ENCODE measurements at regions not wholly inside any gene's neighbourhood (a gene's known extent, or its start where the extent isn't known, plus 50 kb on each side); places are given as distances from the start of the nearest gene placed in this dataset.

DNA sequence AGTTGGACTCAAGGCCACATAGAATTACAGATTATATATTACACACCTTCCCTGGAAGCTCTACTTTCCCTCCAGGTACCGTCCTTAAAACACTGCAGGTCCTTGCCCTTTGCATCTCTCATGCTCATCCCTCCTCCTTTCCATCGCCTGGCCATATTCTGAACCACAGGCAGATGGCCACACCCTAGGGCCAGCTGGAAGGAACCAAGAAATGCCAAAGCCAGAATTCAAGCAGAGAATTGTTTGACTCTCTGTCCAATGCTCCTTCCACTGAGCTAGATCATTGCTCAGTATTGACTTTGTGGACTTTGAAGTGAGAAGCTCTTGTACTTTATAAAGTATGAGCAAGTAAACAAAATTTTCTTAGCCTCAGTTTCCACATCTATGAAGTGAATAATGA lies 170.3 kb upstream of the SLC24A5 start:
- DNase-seq, result no peak

DNA sequence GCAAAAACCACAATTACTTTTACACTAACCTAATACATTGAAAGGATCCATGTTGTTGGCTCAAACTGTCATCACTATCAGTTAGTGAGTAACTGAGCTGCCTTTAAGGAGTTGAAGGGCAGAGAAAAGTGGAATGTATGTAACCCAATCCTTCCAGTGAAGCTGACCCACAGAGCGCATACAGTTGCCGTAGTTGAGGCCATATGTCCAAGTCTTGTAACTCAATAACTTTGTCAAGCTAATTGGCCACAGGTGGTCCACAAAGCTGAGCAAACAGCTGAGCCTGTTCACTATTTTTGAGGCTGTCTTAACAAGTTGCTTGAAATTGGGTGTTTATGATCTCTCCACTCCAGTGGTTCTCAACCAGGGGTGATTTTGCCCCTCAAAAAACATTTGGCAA lies 169.0 kb upstream of the SLC24A5 start:
- no peak for DNase-seq

DNA sequence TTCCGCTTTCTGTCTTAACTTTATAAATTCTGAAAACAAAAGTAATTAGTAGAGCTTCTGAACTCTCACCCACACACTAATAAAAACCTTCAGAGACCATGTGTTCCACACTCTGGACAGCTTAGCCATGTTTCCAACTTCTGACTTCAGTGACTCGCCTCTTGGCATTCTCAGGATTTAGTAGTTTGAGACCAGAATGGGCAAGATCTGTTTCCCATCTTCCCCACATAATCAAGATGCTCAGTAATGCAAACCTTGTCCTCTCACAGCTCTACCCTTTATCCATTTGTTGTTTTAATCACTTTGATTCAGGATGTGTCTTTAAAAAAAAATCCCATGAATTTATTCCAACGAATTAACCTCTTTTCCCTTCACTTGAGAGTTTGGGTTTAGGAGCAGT lies 166.6 kb upstream of the SLC24A5 start:
- no peak for DNase-seq

DNA sequence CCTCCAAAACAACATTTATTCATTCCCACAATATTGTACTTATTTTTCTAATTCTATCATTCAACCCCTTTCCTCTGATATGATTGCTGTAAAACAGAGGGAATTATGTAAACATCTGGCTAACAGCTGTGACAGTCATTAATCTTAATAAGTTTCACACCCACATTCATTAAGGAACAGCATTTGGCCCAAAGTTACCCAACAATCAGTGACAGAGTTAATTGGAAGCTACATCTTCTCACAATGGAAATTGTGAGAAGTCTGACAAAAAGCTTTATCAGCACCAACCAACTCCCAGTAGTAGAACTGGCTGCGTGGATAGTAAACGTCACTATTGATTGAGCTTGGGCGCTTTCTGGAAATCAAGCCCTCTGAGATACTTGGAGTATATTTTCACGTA lies 165.8 kb upstream of the SLC24A5 start:
- DNase-seq, result no peak

DNA sequence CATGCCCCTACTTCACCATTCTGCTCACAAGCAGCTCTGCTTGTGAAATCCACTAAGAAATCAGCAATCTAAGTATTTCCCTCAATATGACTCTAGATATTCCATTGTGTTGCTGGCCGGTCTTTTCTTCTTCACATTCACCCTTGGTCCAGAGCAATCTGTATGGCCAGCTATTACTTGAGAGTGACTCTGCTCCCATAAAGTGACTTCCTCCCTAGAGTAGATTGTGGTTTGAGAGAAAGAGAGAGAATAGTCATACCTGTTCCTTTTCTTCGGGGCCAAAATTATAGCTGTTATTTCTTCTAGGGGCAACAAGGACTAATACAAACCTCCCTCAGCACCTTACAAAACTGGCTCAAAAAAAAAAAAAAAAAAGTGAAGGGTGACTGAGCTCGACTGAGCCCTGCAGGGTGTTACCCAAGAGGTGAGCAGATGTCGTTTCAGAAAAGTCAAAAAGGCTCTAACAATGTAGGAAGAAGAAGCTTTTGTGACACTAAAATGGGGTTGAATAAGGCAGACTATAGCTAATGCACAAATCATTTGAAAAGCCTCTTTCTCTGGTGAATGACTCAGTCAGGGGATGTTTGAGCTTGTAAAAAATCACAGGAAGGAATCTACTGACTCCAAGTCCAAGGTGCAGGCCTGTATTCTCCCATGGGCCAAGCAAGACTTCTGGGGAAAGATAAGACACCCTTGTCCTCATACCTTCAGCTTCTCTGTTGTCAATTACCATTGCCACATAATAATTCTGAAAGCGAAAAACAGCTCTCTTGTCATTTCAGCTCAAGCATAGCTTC lies 161.0 kb upstream of the SLC24A5 start:
- DNase-seq, result no peak

DNA sequence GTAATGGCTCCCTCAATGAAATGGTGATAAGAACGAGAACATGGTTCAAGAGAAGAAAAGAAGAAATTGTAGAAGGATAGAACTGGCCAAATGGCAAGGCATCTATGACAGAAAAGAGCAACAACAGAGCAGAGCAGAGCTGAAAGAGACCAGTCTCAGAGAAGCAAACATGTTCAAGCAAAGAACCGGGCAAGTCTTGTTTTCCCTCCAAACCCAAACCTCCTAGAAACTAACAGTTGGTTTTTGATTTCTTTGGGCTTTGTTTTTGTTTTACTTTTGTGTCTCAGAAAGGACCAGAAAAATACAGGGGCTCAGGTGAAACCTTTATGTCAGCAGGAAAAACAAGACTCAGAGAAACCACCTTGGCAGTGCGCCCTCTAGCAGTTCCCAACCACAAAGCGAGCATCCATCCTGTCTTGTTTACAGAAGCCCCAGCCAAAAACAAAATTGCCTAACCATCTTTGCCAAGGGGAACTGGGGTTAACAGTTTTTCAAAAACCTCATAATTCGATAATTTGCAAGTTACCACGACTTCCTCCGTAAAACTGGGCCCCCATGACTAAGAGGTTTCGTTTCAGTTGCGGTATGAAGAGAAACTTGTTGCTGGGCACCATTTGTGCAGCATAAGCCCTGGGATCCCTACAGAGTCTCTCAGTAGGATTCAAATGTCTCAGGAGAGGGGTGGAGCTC lies 159.2 kb upstream of the SLC24A5 start:
- DNase-seq, result no peak

DNA sequence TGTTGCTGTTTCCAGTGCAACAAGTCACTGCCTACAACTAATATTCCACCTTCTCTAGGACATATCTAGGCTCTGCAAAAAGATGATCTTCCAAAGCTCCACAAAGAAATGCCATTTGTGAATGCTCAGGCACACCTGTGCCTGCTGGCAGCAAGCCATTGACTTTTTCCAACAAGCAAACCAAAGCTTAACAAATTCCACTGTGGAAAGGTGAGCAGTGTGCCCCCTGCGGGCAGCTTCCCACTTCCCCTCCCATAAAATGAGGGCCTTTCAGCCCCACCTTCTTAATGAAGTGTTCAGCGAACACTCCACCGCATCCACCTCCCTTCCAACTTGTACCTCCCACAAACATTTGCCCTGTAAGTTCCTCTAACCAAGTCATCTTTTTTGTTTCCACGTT lies 157.5 kb upstream of the SLC24A5 start:
- no peak for DNase-seq

DNA sequence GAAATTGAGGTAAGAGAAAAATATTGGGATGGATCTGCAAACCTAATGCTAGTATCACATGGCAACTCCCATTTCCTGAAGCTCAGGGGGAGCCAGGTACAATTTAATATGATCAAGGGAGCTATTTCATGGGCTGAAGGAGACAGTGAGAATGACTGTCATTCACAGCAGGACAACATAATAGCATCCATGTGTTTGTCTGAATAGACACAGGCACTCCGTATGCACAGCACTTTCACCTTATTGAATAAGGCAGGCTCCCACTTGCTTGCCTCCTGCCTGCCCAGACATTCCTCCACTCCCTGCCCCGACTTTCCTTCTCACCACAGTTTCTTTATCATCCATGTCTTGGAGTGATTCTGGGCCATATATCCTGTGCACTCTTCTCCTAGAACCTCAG lies 156.6 kb upstream of the SLC24A5 start:
- no peak for DNase-seq

DNA sequence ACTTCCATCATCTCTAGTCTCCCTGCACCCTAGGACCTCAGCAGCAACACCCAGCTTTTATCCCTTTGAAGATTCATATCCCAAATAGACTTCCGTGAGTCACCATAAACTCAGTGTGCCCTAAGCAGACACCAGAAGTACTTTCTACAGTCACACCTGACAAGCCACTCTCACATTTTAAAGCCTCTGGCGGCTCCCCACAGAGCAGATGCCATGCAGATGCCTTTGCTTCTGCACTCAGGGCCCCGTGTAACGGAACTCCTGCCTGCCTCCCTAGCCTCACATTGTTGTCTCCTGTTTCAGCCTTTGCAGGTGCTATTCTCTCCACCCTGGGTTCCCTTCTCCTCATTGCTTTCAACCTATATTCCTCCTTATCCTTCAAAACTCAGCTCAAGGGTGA lies 155.5 kb upstream of the SLC24A5 start:
- DNase-seq, result no peak

DNA sequence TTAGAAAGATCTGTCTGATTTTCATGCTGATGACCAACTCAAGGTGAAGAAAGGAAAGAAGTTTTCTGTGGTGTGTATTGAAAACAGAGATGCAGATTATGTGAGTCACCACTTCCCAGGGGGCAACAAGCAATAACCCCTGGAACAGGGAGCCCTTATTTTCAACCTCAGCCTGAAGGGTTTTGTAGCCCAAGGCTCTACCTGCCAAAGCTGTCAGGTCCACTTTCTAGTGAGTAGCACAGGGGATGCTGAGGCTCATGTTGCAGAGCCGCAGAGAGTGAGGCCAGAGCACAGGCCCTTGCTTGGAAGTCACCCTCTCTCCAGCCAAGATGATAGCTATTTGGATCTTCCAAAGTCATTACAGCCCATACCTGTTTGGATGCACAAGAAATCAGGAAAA lies 152.2 kb upstream of the SLC24A5 start:
- no peak for DNase-seq

DNA sequence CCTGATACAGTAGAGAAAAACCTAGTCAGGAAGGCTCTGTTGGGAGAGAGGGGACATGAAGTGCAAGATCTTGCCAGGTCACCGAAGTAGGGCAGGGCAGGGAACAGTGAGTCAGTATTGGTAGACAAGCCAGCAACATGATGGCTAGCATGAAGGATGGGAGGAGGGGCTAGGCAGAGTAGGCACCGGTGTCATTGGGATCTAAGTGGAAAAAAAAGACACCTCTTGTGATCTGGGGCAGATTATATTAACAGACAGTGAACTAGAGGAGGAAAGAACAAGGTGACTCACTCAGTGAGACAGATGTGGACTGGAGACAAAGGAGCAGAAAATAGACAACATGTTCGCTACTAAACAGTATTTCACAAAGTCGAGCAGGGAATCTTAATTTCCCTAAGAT lies 149.2 kb upstream of the SLC24A5 start:
- DNase-seq, result no peak

DNA sequence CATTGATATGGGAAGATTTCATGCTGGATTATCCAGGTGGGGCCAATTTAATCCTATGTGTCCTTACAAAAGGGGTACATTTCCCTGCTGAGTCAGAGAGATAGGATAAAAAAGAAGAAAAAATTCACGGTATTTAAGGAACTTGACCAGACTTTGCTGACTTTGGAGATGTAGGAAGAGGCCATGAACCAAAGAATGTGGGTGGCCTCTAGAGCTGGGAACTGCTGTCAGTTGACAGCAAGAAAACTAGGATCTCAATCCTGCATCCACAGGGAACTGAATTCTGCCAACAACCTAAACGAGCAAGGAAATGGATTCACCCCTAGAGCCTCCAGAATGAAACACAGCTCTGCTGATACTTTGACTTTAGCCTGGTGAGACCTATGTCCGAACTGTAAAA lies 148.1 kb upstream of the SLC24A5 start:
- no peak for DNase-seq

DNA sequence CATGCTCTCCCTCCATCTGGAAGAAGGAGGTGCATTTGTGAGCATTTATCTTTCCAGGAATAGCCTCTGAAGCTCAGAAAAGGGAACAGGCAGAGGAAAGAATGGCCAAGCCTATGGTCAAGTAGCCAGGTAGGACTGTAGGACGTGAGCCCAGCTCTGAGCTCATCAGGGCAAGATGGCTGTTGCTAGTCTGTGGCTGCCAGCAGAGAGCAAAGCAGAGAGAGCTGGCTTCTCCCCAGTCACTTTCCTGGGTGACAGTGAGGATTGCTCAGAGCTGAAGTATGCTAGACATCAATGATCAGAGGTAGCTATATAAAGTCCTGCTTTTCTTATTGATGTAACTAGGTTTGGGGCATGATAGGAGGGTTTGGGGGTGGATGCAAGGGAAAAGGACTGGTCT lies 146.1 kb upstream of the SLC24A5 start:
- DNase-seq, result no peak

DNA sequence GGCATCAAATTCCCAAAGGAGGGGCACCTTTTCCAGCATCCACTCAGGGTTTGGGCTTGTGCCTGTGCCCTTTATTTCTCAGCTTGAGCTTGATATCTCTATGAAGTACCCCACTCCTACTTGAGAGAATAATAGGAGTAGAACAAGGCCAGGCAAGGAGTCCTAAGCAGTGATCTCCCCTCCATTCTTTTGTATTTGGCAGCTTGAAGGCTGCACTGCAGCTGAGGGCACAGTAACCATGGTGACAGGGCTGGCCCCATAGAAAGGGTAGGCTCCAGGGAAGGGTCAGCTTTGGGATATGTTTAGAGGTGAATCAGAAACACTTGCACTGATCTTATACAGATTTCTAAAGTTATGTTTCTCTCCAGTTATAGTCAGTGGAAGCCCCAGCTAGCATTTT lies 145.4 kb upstream of the SLC24A5 start:
- DNase-seq, result no peak

DNA sequence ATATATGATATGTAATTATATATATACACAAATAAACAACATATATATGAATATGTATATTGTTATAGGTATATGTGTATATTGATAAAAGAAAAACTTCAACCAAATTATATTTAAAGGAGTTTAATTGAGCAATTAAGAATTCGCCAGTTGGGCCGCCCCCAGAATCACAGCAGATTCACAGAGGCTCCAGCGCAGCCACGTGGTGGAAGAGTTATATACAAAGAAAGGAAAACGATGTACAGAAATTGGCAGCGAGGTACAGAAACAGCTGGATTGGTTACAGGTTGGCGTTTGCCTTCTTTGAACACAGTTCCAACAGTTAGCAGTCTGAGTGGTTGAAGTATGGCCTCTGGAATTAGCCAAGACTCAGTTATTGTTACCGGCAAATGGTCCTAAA lies 137.3 kb upstream of the SLC24A5 start:
- DNase-seq, result no peak

DNA sequence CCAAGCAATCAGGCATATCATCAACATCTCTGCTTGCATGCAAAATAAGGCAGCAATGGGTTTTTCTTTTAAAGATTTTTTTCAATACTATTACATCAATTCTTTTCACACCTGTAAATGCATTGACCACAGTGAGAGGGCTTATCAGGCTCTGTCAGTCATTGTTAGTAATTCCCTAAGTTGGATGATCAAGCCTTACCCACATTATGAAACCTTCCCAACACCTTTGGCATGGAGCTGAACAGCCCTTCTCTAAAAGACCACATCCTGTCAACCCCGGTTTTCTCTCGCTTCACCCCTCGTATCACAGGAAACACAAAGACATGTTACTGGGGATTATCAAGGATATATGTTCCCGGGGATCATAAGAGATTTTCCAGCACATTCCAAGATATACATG lies 135.2 kb upstream of the SLC24A5 start:
- DNase-seq, result no peak

DNA sequence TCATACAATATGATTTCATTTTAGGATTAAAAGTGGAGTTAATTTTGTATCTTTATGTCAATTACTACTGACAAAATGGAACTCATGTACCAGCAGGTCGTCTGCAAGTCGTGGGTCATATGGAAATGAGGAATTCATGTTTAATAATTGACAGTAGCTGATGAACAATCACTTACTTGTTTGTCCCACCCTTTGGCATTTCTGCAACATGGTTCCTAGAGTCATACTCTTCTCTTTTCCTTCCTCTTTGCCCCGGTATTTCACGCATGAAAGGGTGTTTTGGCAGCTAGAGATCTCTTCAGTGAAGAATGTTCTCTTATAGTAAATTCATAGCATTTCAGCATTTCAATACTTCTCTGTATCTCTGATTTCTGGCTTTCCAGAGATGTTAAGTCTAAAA lies 133.3 kb upstream of the SLC24A5 start:
- no peak for DNase-seq

DNA sequence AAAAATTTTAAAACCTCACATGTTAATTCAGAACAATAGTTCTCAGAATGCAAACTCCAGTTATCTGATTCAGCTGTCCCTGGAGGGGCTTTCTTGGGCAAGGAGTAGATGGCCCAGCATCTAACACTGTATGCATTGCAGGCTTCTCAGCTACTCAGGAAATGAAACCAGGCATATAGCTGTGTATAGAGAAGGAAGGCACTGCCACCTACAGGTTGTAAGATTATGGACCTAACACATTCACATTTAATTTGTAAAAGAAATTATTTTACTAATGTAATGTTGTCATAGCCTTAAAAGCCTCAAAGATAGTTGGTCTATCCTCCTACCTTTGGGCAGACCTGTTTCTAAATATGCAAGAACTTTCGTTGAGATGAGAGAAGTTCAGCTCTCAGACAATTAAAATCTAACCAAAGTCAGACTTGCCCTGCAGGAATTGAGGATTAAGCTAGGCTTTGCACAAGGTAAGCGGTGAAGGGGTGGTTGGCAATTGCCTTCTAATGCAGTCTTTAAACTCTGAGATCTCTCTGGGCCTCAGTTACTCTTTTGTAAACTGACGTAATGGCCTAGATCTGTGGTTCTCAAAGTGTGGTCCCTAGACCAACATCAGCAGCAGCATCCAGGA lies 132.8 kb upstream of the SLC24A5 start:
- peak; percentile 50 for DNase-seq

DNA sequence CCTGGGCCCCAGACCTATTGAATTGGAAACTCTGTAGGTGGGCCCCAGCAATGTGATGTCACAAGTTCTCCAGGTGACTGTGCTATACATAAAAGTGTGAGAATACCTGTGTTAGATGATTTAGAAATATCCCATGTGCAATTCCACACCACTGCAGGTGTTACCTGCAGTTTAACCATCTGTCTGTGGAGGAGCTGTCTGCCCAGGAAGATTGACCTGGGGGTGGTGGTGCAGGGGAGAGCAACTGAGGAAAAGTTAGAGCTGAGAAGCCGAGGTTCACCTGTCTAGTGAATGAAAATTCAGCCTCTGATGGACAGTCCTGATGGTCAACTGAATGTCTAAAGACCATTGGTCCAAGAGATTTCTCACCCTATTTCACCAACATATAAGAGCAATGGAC lies 132.2 kb upstream of the SLC24A5 start:
- no peak for DNase-seq

DNA sequence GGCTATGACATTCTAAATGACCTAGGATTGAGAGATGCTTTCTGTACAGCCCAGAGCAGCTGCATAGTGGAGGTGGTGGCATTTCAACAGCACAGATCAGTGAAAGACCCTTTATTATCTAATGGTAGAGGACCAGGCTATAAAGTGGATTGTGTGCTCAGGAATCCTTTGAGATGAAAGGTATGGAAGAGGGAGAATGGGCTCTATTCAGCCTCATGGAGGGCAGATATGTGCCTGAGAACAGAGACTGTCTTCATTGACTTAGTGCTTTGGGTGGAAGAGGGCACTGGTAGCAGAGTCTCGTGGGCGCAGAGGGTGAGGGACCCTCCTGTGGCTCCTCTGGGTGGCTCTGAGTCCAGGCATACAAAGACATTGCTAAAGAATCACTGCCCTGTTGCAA lies 130.0 kb upstream of the SLC24A5 start:
- no peak for DNase-seq

DNA sequence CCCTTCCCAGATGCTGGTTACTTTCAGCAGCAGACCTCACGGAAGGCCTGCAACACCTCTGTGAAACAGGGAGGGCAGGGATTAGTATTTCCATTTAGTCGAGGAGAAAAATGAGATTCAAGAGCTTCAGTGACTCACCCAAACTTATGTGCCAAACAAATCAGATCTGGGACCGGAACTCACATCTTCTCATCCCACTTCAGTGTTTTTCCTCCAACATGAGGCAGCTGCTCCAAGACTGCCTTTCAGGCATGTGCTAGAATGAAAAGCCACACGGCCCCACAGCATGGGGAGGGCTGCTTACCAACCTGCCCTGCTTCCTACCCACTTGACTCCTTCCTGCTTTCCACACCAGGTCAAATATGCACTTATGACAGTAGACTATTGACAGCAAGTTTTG lies 129.4 kb upstream of the SLC24A5 start:
- no peak for DNase-seq

DNA sequence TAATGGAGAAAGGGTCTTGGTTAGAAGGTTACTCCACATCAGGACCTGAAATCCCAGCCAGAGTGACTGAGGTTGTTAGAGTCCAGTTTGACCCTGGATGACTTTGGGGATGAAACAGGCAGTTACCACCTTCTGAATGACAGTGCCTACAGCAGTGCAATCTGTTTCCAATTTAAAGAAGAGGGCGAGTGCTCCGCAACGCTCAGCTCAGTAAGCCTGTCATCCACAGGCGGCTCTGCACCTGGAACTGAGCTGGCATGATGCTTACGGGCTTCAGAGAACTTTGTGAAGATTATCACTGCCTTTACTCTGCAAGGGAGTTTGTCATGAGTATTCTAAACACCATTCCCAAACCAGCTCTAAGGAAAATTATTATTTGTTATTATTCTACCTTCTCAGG lies 127.7 kb upstream of the SLC24A5 start:
- no peak for DNase-seq

DNA sequence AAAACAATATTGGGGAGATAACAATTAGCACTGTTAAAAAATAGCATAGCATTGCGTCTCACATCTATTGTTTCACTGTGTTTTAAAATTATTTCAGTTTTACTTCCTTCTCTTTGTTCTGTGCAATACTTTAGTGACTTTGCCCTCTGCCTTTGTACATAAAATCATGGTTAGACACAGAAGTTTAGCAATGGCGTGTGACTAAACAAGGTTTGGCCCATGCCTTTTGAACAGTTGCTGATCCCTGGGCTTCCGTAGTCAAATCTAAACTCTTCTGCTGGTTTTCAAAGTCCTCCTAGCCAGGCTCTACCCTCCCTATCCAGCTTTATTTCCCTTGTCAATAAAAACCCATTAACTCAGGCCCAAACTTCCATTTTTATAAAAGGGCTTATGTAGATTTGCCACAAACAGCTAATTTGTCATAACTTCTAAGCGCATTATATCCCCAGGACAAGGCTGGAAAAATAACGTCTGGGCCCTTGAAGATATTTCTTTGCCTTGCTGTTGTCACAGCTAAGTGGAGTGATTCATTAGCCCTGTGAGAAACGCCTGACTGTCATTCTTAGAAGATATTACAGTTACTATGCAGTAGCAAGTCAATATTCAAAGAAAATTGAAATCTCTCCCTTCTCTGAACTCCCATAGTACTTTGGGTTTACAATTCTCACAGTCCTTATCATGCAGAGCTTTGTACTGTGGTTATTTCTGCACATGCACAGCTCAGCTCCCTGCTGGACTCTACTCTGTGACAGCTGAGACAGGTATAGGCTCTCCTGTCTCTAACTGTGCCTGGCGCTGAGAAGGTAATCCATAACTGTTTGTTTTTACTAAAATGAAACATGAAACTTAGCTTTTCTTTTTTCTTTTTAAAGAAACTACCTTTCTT lies 123.4 kb upstream of the SLC24A5 start:
- no peak for DNase-seq

Data from hematopoietic multipotent progenitor cell treated with erythropoietin and hydrocortisone succinate and interleukin-3 and kit ligand, for 8 days (in vitro differentiated cells).